ENCODE measurements at regions not wholly inside any gene's neighbourhood (a gene's known extent, or its start where the extent isn't known, plus 50 kb on each side); places are given as distances from the start of the nearest gene placed in this dataset.

DNA sequence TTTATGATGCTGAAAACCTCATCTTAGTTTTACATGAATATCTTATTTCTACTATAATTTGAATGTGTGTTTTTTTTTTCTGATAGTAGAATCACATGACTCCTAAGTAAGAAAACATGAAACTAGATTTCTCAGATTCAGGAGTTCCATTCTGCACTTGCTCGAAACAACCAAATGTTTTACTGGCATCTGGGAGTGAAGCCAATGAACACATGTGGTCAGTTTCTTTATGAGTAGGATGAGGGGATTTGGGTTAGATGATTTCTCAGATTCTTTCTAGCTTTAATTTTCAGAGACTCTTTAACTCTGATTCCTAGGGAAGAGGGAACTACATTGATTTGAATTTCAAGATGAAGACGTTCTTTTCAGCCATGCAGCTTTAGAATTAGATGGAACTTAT is 225.0 kb upstream of the NT5C1B start:
- DNase-seq (ENCODE audit: low read depth in 4 of 4, low spot score in 2 of 4): no peak

DNA sequence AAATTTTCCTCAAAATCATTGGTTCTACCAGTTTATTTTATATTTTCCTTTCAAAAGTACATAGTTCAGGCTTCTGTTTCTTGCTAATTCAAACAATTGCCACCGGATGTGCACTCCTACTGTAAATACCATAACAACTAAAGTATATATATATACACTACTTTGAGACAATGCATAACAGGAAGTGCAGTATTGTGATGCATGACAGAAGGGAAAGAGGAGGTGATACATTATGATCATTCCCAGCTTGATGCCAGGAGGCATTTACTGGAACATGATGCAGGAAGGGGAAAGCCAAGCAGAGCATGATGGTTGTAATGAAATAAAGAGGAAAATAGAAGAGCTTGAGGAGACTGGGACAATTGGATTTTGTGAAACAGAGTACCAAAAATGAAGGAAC is 215.2 kb upstream of the NT5C1B start:
- DNase-seq (ENCODE audit: low read depth in 4 of 4, low spot score in 2 of 4): no peak

DNA sequence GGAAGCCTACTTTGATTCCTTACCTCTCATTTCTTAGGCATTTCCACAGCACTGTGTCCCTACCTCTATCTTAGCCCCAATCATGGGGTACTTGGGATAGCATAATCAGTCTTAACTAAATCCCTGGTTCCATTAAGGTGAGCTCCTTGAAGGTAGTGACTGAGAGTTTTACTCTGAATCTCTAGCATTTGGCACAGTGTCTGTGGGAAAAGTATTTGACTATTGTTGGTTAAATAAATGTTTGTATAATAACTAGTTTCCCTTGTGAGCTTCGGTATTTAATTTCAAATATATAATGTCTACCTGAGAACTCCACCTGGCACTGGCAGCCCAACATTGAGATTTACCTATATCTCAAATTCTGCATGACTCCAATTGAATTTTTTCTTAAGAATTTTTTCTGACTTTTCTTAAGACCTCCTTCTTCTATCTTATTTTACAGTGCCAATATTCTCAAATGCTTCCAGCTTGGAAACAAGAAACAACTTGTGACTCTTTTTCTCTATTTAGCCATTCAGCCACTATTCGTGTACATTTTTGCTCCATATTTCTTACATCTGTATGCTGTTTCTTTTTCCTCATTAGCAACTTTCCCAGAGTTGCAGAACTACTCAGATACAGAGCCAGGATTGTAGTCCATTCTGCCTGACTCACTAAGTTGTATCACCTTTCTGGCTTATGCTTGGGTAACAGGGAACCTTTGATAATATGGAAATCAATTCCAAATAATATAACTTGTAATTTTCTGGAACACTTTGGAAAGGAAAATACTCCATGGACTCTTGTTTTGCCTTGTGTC is 214.0 kb upstream of the NT5C1B start:
- no peak for DNase-seq (ENCODE audit: low read depth in 4 of 4, low spot score in 2 of 4)

DNA sequence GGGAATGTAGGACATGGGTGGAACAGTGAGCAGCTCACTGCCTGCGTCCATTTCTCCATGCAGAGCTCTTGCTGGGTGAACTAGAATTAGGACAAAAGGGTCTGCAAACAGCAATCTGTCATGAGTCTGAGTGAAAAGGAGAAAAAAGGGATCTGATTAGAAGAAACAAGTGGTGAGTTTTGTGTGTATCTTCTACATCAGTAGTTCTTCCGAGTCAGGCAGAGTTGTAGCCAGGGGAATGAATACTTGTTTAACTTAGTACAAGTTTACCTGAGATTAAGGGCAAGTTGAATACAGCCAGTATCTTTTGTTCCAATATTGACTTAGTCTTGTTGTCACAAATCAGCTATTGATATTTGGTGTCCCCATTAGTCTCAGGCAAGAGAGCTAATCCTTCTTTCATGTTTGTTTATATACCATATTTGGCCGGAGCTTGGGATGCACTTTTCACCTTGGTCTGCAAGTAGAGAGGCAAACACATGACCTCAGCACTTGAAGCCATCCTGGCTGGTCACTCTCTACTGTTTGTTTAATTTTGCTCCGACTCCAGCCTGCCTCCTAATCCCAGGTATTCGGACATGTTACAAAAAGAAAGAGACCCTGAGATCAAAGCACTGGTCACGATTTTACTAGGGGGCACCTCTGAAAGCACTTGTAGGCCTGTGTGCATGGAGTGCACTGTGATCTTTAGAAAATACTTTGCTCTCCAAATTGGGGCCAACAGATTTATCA is 211.0 kb upstream of the NT5C1B start:
- DNase-seq (ENCODE audit: low read depth in 4 of 4, low spot score in 2 of 4): no peak

DNA sequence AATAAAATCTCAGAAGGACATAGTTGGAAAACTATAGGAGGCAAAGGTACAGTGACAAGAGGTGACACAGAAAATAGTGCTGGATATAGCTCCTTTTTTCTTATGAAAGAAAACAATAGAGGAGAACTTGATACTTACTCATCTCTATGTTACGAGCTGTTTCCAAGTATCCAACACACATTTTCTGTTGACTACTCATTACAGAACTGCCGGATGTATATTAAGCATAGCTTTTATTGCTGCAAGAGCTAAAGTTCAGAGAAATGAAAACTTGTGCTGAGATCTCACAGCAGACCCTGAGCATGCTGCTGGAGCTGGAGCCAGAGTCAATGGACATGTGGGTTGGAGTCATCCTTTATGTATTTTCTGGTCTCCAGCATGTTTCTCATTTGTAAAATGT is 210.0 kb upstream of the NT5C1B start:
- no peak for DNase-seq (ENCODE audit: low read depth in 4 of 4, low spot score in 2 of 4)

DNA sequence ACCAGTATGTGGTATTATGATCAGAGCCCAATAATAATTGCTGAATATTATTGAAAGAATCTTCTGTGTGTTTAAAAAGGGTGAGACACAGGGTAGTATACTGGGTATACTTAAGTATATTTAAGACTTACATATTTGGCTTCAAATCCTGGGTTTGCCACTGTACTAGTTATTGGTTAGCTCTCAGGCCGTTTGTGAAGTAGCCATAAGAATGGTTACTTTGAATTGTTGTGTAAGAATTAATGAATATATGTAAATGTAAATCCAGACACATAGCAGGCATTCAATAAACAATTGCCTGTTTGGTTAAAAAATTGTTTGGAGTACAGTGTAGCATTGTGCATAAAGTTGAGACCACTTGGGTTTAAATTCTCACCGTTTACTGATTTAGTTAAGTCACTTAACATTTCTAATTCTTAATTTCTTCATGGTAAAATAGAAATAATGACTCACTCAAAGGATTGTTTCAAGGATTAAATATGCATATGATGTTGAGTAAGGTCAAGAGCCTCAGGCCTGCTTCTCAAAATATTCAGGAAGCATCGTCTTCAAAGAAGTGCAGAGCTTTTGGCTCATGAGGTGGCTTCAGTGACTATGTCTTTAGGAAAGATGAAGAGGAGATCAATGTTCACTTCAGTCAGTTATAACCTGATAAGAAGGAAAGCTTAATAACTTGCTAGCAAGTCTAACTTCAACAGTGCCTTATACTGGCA is 207.9 kb upstream of the NT5C1B start:
- no peak for DNase-seq (ENCODE audit: low read depth in 4 of 4, low spot score in 2 of 4)

DNA sequence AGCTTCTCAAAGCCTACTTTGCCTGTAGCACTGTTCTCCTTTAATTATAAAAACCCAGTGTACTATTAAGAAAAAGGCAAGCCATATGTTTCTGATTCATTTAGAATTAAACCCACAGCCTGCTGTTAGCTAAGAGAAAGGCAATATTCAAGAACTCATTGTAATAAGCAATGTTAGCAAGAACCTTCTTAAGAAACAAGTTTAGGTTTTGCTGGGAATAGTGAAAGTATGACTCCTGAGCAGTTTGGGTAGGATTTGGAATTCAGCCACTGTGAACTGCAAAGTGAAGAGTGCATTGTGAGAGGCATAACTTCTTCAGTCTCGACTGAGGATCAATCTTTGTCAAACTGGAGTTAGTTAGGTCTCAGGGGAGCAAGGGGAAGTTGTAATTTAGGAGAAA is 206.5 kb upstream of the NT5C1B start:
- DNase-seq (ENCODE audit: low read depth in 4 of 4, low spot score in 2 of 4): no peak

DNA sequence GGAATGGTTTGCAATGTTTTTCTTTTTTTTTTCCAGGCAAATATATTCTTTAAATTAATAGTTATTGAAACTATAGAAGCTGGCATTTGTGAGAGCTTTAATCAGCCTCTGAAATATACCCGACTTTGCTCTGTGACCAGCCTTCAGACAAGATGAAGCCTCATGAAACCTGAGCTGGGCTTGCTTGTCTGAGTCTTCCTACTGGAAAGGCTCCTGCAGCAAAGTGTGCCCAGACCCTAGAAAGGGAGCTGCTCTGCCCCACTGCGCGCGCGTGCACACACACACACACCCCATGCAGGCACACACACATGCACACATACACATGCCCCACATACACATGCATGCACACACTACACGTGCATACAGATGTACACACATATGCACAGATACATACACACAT is 203.3 kb upstream of the NT5C1B start:
- DNase-seq (ENCODE audit: low read depth in 4 of 4, low spot score in 2 of 4): no peak

DNA sequence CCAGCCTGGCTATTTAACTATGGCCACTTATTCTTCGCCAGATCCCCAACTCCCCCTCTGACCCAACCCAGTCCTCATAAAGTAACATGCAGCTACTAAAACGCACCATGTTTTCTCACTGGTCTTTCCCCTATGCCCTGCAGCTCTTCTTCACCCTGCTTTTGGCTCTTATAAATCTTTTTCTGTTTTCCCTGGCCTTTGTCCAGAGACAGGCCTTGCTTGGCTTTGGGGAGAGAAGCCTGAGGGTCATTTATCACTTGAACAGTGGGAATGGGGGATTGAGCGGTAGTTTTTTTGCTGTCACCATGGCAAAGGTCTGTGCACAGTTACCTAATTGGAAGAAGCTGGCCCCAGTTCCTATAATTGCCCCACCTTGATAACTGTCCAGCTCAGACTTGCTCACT is 202.9 kb upstream of the NT5C1B start:
- peak in 2 of 4 donors; percentile 69 to 75 for DNase-seq (ENCODE audit: low read depth in 4 of 4, low spot score in 2 of 4)

DNA sequence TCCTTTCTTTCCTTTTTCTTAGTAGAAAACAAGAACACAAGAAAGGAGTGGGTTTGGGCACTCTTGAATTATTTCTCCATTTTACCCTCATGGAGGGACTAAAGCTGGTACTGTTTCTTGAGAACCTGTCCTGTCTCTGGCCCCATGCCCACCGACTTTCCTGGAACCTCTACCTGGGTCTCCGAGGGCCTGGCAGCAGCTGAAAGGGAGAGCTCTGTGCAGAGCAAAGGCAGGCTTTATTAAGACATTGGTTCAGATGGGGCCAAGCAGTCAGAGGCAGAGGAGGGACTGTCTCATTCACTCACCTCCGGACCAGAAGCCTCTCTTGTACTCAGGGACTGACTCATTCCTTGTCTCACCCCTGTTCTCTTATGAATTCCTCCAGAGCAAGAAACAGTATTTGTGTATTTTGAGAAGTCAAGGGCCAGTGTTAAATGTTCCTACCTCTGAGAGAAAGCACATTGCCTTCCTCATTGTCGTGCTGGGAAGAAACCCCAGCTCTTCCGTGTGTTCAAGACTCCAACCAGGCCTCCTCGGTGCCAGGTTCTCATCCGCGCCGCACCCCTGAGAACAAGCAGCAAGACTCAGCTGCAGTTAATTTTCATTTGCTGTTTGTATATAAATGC is 201.9 kb upstream of the NT5C1B start:
- no peak for DNase-seq (ENCODE audit: low read depth in 4 of 4, low spot score in 2 of 4)

DNA sequence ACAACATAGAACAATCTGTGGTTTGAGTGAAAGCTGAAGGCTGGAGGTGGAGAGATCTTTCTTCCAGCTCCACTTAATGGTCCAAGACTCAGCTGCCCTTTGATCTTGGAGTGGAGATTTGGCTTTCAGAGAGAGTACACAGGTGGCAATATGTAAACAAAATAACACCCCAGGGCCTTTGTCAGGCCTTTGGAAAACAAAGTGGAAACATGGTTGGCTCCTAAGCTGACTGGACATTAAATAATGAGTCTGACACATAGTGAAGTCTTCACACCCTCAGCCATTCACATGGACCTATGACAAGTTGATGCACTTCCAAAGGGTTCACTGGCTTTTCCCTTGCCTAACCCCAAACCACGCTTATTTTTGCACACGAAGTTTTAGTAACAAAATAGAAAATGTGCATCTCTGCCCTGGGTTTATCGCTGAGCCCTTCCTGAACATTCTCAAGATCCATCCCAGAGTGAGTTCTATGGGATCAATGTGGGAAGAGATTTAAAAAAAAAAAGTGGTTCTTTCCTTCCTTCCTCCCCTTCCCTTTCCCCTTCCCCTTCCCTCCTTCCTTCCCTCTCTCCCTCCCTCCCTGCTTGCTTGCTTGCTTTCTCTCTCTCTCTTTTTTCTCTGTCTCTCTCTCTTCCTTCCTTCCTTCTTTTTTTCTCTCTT is 201.3 kb upstream of the NT5C1B start:
- DNase-seq (ENCODE audit: low read depth in 4 of 4, low spot score in 2 of 4): no peak

DNA sequence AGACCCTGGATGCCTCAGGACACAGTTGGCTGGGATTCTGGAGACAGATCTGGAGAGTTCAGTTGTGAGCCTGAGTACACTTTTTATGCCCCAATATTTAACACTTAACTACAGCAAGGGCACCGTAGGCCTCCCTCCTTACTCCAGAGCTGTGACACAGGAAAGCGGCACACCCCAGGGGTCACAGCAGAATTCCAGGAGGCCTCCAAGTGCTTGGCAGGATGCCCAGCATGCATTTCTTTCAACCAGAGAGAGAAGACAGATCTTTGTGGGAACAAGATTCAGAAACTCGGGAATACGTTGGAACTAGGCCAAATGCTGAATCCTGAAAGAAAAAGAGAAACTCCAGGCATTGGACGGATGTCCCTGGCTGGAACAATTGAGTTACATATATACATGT is 199.2 kb upstream of the NT5C1B start:
- peak in 1 of 4 donors; percentile 36 for DNase-seq (ENCODE audit: low read depth in 4 of 4, low spot score in 2 of 4)

DNA sequence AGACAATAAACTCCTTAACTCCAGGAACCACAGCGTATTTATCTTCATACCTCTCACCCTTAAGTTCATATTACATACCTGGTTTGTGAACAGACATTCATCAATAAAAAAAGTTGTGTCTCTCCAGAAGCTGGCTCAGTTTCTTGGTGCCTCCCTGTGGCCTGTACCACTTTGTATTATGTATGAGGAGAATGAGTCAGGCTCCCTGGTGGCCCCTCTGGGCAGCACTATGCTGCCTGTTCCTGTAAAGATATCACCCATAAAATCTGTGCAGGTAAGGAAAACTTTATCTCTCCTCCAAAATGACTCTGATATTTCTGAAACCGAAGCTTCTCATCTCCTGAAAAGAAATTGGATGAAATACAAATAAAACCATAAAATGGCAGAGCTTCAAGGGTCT is 198.4 kb upstream of the NT5C1B start:
- no peak for DNase-seq (ENCODE audit: low read depth in 4 of 4, low spot score in 2 of 4)

DNA sequence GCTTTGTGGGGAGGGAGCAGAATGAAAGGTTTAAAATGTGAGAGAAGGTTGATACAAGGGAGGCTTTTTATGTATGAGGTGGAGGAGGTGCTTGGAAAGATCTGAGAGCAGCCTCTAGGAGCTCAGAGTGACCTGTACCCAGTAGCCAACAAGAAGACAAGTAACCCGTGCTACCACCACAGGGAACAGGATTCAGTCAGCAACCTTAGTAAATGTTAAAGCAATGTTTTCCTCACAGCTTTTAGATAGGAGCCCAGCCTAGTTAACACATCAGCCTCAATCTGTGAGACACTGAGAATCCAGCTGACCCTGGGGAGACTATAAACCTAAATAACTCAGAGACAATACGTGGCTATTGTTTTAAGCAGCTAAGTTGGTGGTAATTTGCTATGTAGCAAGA is 194.9 kb upstream of the NT5C1B start:
- no peak for DNase-seq (ENCODE audit: low read depth in 4 of 4, low spot score in 2 of 4)

DNA sequence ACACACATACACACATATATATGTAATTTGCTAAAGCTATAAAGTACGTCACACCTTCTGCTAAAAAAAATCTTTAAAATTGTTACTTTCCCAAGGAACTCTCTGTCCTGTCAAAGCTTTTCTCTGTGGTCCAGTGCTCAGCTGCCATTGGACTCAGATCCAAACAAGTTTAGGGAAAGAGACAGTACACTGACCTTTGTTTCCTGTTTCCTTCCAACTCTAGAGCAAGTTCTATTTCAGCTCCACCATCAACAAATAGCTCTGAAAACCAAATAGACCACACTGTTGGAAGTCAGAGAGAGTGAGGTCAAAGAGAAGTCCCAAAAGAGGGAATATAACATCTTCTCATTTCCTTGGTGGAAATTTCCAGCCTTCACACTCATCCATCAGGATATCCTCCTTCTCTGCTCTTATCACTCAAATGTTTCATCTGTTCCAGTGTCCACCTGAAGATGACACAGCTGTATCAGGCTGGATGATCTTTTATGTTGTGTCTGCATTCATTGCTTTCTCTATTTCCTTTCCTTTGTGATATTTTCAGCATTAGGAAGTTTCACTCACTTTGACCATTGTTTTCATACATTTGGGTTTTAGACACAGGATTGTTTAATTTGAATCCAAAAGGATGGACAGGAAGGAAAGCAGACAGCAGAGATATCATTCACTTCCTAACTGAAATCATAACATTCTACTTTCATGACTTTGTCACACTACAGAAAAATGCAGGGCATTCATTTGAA is 192.3 kb upstream of the NT5C1B start:
- DNase-seq (ENCODE audit: low read depth in 4 of 4, low spot score in 2 of 4): no peak

DNA sequence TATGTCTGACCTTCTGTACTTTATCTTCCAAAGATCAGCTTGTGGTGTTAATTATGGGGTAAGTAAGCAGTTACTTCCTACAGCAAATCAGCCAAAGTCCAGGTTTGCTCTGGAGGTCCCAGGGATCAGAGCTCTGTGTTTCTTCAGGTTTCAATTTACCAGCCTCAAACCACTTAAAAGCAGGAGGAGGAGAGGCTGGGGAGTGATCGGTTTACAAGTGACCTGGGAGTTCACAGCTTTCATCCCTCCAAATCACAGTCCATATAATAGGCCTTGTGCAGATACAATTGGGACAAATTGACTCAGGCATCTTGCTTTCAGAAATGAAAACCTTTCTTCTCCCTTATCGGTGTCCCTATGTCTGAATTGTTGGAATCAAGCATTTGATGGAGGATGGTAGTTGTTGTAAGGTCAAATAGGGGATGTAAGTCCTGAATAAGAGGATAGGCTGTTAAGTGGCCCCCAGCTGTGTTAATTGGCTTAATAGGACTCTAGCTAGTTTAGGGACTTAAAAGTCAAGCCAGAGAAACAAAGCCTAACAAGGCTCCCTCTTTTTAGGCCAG is 188.0 kb upstream of the NT5C1B start:
- no peak for DNase-seq (ENCODE audit: low read depth in 4 of 4, low spot score in 2 of 4)

DNA sequence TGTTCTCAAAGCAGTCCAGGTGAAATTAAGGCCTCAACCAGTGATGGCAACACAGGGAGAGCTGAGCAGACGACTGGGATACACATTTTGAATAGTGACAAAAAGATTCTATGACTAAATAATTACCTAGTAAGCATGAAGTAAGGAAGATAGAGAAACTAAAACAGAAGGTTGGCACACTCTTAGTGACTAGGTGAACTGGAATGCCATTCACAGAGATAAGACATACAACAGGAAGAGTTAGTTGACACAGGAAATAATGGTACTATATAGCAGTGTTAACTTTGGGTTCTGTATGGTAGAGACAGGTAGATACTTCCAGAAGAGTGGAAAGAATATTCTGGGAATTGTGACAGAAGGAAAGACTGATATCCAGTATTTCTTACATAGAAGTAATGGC is 181.8 kb upstream of the NT5C1B start:
- no peak for DNase-seq (ENCODE audit: low read depth in 4 of 4, low spot score in 2 of 4)

DNA sequence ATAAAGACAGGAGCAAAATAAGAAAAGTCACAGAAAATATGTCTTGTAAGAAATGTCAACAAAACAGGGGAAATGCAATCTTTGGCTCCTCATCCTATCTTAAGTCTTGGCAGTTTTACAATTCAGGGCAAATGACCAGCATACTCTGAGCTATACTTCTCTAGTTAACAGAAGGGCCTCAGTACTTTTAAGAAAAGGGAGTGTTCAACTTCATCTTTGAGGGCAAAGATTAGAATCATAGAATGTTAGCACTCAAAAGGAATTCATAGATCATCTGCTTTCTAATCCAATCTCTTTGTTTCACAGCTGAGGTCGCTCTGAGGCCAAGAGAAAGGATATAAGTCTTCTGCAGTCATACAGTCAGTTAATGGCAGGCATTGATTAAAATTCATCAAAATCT is 174.0 kb upstream of the NT5C1B start:
- no peak for DNase-seq (ENCODE audit: low read depth in 4 of 4, low spot score in 2 of 4)

DNA sequence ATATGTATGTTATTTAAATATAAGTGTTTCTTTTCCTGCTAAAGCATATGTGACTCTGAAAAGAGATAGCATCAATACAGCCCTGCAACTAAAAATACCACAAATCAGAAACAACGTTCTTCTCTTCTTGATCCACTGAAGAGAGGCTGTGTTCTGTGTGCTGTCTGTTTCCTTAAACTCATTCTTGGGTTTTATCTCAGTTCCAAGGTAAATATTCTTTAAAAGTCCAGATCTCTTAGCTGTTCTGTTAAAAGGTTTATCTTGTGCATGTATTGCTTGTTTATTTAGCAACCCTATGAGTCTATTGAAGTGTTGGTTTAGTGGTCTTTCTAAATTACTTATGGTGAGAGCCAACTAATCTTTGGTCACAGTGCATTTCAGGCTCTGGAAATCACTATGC is 173.3 kb upstream of the NT5C1B start:
- no peak for DNase-seq (ENCODE audit: low read depth in 4 of 4, low spot score in 2 of 4)

DNA sequence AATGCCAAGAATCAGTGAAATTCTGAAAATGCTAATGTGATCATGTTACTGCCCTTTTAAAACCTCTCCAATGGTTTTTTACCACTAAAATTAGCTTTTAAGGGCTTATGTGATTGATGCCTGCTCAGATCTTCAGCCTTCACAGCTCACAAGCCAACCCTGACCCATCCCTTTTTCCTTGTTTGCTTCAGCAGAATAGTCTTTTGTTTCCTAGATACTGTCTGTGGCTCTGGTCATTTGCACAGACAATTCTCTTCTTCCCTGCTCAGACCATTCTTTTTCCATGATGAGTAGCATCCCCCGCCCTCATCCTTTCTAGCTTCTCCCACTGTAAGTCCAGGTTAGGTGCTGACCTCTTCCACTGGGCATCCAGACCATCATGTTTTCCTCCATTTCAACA is 164.9 kb upstream of the NT5C1B start:
- DNase-seq (ENCODE audit: low read depth in 4 of 4, low spot score in 2 of 4): no peak

Measured in left renal cortex interstitium (tissue), 4 donors.